ENCODE measurements at regions not wholly inside any gene's neighbourhood (a gene's known extent, or its start where the extent isn't known, plus 50 kb on each side); places are given as distances from the start of the nearest gene placed in this dataset.

DNA sequence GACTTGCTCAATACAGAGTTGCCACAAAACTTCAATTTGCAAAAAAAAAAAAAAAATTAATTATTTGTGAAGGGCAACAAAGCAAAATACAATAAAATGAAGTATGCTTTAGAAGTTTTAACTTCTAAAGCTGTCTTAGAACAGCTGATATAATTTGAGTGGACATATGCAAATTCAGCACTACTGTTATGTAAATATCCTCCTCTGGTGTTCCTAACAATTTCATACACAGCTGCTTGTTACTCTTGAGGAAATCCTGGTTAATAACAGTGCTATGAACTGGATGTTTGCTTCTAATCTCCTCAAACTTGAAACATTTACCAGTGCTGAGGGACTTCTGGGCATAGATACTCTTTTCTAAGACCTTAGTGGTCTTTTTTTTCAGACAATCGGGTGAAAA lies 69.6 kb upstream of the COL24A1 start (continued):
- TF ChIP-seq SIN3A (conservative IDR thresholded peaks at IDR 0.05 in 1 of 2, IDR thresholded peaks at IDR 0.05 in 1 of 2; ENCODE audit: low read depth in 1 of 2, low read length in 2 of 2) (no peak), YY1 (IDR thresholded peaks at IDR 0.05; ENCODE audit: low read depth, low read length) (no peak), EGR1 (IDR thresholded peaks at IDR 0.05; ENCODE audit: borderline replicate concordance, low read depth, low read length) (no peak), CEBPB (IDR thresholded peaks at IDR 0.05; ENCODE audit: low read depth, low read length) (no peak), TEAD4 (IDR thresholded peaks at IDR 0.05; ENCODE audit: low read depth, low read length) (no peak)
- TF ChIP-seq, protein P1, sequence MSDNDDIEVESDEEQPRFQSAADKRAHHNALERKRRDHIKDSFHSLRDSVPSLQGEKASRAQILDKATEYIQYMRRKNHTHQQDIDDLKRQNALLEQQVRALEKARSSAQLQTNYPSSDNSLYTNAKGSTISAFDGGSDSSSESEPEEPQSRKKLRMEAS (IDR thresholded peaks at IDR 0.05), result no peak

All from H1 (cell line).